NCI-H1436 (cell line): ENCODE measurements at regions not wholly inside any gene's neighbourhood (a gene's known extent, or its start where the extent isn't known, plus 50 kb on each side); places are given as distances from the start of the nearest gene placed in this dataset.
"Not testable (repeated sequence)": the region's sequence is repeated elsewhere in the genome, so short reads cannot be mapped to it uniquely, and the experiment has no call there.

ENCODE experiments used
- DNase-seq: peaks from one replicate; lab custom pipeline; 2025; lab: John Stamatoyannopoulos, UW

GRCh38 chr3:174457758-174458157, 401.4 kb upstream of the NAALADL2 start:
- no peak for DNase-seq

GRCh38 chr3:174460831-174461230, 398.3 kb upstream of the NAALADL2 start:
- DNase-seq, result no peak

GRCh38 chr3:174462916-174463315, 396.2 kb upstream of the NAALADL2 start:
- no peak for DNase-seq

- DNase-seq, result no peak
Observed at GRCh38 chr3:174465177-174465576, 394.0 kb upstream of the NAALADL2 start.

GRCh38 chr3:174466471-174467054, 392.6 kb upstream of the NAALADL2 start:
- no peak for DNase-seq

GRCh38 chr3:174477491-174477890, 381.6 kb upstream of the NAALADL2 start:
- peak; percentile 11 for DNase-seq

- no peak for DNase-seq
Observed at GRCh38 chr3:174480767-174481166, 378.4 kb upstream of the NAALADL2 start.

GRCh38 chr3:174482541-174482940, 376.6 kb upstream of the NAALADL2 start:
- DNase-seq, result no peak

- no peak for DNase-seq
Observed at GRCh38 chr3:174483254-174483653, 375.9 kb upstream of the NAALADL2 start.

- DNase-seq, result not testable (repeated sequence)
Observed at GRCh38 chr3:174483856-174484255, 375.3 kb upstream of the NAALADL2 start.

GRCh38 chr3:174488527-174488926, 370.6 kb upstream of the NAALADL2 start:
- DNase-seq, result no peak

GRCh38 chr3:174495311-174495710, 363.8 kb upstream of the NAALADL2 start:
- DNase-seq, result no peak

- DNase-seq, result no peak
Observed at GRCh38 chr3:174495928-174496327, 363.2 kb upstream of the NAALADL2 start.

- no peak for DNase-seq
Observed at GRCh38 chr3:174498638-174499037, 360.5 kb upstream of the NAALADL2 start.

- no peak for DNase-seq
Observed at GRCh38 chr3:174505266-174505665, 353.9 kb upstream of the NAALADL2 start.

- DNase-seq, result no peak
Observed at GRCh38 chr3:174524203-174524602, 334.9 kb upstream of the NAALADL2 start.

GRCh38 chr3:174529298-174529697, 329.8 kb upstream of the NAALADL2 start:
- DNase-seq, result no peak

- no peak for DNase-seq
Observed at GRCh38 chr3:174531262-174531982, 327.7 kb upstream of the NAALADL2 start.

- no peak for DNase-seq
Observed at GRCh38 chr3:174532216-174532615, 326.9 kb upstream of the NAALADL2 start.

GRCh38 chr3:174532776-174533175, 326.4 kb upstream of the NAALADL2 start:
- no peak for DNase-seq

- no peak for DNase-seq
Observed at GRCh38 chr3:174533286-174533685, 325.8 kb upstream of the NAALADL2 start.

- DNase-seq, result no peak
Observed at GRCh38 chr3:174536319-174536718, 322.8 kb upstream of the NAALADL2 start.

- no peak for DNase-seq
Observed at GRCh38 chr3:174538151-174538550, 321.0 kb upstream of the NAALADL2 start.
